ENCODE measurements at regions not wholly inside any gene's neighbourhood (a gene's known extent, or its start where the extent isn't known, plus 50 kb on each side); places are given as distances from the start of the nearest gene placed in this dataset.
"Not testable (repeated sequence)": the region's sequence is repeated elsewhere in the genome, so short reads cannot be mapped to it uniquely, and the experiment has no call there.

DNA sequence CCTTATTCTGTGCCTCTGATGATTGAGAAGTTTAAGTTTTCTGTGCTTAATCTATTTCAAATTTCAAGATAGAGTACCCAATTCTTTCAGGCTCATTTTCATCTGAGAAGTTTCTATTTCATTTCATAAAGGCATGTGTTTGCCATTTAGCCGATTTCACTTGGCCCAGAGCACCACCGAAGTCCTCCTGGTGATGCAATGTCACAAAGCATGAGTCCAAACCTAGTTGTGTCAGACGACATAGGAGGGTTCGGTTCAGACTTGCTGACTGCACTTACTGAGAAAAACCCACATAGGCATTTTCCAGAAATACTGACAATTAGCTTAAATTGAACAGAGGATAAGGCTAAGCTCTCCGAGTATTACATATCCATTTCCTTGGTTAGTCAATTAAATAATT is 152.4 kb upstream of the FAR2 start:
- DNase-seq, result no peak

DNA sequence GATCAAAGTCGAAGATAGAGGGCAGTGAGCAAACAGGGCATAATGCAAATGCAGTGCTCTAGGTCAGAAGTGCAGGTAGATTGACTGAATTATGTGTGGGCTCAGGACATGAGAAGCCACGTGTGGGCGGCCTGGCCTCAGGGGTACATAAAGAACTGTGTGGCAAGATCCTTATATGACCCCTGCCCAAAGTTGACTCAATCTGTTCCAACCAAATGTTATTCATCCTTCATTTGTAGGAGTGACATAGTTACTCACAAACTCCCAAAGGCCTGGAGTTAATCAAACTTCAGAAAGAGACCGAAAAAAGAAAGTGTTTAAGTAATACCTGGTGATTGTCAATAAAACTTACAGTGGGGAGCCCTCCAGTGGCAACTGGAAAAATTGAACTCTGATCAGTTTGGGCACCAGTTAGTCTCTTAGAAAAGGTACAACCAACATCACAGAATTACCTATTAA is 150.4 kb upstream of the FAR2 start:
- DNase-seq, result peak in 1 of 2 donors; percentile 1

DNA sequence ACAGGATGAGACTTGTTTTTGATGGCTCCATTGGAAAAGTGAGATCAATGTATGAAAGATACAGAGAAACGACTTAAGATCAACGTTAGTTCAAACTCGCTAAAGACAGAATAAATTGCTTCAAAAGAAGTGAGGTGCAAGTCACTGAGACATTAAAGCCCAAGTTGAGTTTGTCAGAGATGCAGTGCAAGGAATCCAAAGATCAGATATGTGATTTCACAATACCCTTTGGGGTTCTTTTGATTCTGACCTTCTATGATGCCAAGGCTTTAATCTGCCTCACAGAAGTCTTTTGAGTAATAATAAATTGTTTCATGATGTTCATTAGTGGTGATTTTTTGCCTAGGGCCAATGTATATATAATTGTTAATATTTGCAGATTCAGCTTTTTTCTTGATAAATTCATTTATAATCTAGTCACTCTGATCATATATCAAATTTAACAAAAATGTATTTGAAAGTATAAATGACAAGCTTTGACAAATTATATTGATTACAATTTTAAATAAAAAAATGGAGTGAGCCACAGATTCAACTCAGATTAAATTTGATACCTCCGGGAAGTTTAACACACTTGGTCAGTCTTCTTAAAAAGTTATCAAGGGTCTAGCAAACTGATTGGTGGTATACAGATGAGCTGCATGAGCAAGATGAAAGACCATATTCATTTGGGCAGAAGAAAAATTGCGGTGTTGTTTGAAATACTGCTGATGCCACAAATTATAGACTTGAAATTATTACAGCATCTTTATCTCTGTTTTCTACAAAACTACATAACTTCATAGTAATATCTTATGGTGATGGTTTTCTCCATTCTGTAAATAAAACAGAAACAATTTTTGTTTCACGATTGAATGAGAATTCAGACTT is 144.8 kb upstream of the FAR2 start:
- no peak for DNase-seq

DNA sequence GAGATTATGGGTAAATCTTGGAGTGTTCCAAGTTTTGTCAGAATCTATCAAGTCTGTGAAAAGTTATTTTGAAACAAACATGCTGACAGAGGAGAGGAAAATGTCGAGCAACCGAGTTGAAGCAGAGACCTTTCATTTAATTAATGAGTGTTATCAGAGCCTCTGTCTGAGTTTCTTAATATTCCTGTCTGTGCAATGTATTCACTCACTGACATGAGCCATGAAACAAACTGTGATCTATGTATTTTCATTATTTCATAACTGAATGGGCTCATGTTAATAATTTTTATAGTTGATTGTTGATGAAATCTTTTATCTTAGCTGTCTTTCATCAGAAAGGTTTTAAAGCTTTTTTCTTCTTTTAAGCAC is 144.2 kb upstream of the FAR2 start:
- DNase-seq, result no peak

DNA sequence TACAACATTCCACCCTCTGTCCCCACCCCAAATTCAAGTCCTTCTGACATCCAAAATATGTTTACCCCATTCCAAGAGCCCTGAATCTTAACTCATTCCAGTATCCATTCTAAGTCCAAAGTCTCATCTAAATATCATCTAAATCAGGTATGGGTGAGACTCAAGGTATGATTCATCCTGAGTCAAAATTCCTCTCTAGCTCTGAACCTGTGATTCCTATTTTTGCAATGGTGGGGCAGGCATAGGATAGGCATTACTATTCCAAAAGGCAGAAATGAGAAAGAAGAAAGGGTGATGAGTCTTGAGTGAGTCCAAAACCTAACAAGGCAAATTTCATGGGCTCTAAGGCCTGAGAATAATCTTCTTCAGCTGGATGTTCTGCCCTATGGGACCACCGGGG is 140.3 kb upstream of the FAR2 start:
- DNase-seq, result no peak

GRCh38 chr12:29012673-29013072 is 136.4 kb upstream of the FAR2 start:
- no peak for DNase-seq

DNA sequence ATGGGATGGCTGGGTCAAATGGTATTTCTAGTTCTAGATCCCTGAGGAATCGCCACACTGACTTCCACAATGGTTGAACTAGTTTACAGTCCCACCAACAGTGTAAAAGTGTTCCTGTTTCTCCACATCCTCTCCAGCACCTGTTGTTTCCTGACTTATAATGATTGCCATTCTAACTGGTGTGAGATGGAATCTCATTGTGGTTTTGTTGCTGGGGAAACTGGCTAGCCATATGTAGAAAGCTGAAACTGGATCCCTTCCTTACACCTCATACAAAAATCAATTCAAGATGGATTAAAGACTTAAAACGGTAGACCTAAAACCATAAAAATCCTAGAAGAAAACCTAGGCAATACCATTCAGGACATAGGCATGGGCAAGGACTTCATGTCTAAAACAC is 131.5 kb upstream of the FAR2 start:
- DNase-seq, result not testable (repeated sequence)

DNA sequence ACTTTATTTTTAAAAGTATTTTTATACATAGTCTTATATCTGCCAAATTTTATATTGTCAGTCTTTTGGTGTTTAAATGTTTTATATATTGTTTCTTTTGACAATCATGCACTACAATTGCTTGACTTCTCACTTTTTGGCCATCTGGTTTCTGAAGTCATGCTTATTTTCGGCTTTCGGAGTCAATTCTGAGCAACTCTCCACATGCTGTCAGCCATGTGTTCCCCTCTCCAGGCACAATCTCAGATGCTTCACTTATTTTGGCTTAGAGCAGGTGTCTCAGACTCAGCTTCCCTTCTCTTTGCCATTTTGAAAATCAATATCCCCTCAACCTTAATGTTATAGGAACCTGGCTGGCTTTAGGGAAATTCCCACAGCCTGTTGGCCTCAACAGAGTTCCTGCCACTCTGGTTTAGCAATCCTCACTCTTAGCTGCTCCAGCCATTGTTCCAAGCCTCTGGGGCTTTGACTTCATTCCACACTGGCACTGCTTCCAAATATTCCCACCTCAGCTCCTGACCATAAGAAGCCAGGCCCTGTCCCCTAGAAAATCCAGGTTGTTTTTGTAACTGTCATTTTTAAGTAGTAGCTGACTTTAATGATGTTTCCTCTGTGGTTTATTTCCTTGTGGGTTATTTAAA is 125.5 kb upstream of the FAR2 start:
- DNase-seq, result no peak

DNA sequence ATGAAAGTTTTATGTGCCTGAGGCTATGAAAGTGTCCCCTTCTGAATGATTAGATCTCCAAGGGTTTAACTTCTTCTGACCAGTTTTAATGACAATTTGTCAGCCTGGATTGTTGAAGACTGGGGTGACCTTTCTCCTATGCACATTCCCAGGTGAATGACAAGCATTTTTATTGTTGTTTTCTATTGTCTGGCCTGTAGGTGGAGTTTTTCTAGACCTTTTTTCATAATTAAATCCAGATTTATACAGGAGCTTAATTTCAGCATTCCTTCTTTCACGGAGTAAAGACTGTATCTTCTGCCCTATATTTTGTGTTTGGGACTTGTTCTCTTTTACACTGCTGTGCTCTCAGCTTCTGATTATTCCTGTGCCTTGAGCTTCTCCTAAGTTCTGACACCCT is 125.0 kb upstream of the FAR2 start:
- DNase-seq, result no peak

GRCh38 chr12:29025937-29026336 is 123.1 kb upstream of the FAR2 start:
- DNase-seq, result no peak

- no peak for DNase-seq
These were observed 122.7 kb upstream of the FAR2 start for GRCh38 chr12:29026419-29026818.

GRCh38 chr12:29029484-29029883 is 119.6 kb upstream of the FAR2 start:
- DNase-seq, result not testable (repeated sequence)

- no peak for DNase-seq
These were observed 119.1 kb upstream of the FAR2 start for GRCh38 chr12:29030006-29030405.

GRCh38 chr12:29032446-29032845 is 116.6 kb upstream of the FAR2 start:
- DNase-seq, result no peak

- DNase-seq, result no peak
These were observed 115.6 kb upstream of the FAR2 start for GRCh38 chr12:29033519-29033918.

- no peak for DNase-seq
These were observed 114.0 kb upstream of the FAR2 start for GRCh38 chr12:29035112-29035511.

DNA sequence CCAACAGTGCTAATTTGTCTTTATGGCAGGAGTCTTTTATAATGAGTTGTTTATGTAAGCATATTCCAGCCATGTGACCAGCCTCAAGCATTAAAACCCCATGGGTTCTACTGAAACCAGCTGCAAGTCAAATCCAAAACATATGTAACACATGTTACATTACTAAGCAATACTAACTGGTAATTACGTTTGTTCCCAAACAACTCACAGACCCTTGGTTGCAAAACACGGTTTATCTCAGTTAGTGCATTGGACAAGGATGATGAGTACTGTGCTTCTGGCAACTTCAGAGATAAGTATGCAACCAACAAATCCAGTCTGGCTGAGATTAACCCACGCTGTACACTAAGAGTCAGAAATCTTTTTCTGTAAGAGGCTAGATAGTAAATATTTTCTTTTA is 110.1 kb upstream of the FAR2 start:
- DNase-seq, result no peak

DNA sequence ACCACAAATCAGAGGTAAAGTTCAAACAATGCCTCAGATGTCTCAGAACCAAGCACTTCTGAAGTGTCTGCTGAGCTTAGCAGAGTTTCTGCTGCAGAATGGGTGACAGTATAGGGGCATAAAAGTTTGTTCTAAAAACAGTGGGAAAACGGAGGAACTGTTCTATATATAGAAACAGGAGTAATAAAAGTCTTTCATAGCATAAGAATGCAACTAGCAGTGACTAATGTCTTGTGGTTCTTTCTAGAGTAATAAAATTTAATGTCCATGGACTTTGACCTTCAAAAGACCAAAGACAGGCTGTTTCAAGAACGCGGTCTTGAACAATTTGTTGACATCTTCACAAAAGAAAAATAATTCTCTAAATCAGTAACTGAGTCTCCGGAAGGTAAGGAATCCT is 107.5 kb upstream of the FAR2 start:
- DNase-seq, result no peak

DNA sequence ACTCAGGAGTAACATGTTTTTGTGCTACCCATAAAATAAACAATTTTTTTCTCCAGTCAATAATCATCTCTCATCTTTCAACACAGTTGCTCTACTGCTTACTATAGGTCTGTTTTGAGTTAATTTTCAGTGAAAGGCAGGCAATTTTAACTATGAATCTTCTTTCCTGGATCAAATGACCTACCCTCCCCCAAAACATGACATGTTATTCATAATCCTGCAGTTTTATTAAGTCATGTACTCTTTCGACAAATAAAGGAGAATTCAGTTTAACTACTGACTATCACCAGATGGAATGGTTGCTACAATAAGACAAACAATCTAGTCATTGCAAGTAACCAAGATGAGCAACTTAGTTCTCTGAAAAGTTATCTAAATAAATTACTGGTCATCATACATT is 106.0 kb upstream of the FAR2 start:
- no peak for DNase-seq

DNA sequence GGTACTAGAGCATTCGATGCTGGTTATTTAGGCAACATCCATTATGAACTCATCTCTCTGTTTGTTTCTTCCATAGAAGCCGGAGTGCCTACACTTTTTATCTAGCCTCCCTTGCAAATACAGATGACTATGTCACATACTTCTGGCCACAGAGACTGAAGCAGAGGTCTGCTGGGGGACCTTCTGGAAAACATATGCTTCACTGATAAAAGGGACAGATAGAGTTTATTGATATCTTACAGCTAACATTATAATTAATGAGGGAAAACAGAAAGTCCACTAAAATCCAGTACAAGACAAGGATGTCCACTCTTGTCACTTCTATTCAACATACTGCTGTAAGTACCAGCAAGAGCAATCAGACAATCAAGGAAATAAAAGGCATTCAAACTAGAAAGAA is 104.3 kb upstream of the FAR2 start:
- no peak for DNase-seq

GRCh38 chr12:29048787-29049186 is 100.3 kb upstream of the FAR2 start:
- no peak for DNase-seq

- DNase-seq, result no peak
These were observed 98.6 kb upstream of the FAR2 start for GRCh38 chr12:29050503-29050902.

DNA sequence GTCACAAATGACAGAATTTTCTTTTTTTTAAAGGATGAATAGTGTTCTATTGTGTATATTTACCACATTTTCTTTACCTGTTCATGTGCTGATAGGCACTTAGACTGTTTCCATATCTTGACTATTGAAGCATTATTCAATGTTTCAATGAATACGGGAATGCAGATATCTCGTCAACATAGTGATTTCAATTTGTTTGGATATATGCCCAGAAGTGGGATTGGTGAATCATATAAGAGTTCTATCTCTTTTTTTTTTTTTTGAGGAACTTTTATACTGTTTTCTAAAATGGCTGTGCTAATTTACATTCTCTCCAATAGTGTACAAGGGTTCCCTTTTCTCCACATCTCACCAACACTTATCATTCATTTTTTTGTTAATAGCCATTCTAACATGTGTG is 97.9 kb upstream of the FAR2 start:
- DNase-seq, result no peak

DNA sequence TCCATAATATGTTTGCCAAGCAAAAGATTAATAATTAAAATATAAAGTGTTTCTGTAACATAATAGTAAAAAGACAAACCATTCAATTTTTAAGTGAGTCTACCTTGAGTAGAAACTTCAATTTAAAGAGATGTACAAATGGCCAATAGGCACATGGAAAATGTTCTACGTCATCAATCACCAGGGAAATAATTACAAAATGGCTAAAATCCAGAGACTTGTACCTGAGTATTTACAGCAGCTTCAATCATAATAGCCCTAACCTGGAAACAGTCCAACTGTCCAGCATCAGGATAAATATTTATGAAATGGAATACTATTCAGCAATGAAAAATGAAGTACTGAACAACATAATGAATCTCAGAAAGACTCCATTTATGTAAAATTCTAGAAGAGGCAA is 95.5 kb upstream of the FAR2 start:
- no peak for DNase-seq

All from CD4-positive, alpha-beta T cell treated with Interferon alpha-2 for 1 hour (primary cell).